ENCODE measurements at regions not wholly inside any gene's neighbourhood (a gene's known extent, or its start where the extent isn't known, plus 50 kb on each side); places are given as distances from the start of the nearest gene placed in this dataset.

DNA sequence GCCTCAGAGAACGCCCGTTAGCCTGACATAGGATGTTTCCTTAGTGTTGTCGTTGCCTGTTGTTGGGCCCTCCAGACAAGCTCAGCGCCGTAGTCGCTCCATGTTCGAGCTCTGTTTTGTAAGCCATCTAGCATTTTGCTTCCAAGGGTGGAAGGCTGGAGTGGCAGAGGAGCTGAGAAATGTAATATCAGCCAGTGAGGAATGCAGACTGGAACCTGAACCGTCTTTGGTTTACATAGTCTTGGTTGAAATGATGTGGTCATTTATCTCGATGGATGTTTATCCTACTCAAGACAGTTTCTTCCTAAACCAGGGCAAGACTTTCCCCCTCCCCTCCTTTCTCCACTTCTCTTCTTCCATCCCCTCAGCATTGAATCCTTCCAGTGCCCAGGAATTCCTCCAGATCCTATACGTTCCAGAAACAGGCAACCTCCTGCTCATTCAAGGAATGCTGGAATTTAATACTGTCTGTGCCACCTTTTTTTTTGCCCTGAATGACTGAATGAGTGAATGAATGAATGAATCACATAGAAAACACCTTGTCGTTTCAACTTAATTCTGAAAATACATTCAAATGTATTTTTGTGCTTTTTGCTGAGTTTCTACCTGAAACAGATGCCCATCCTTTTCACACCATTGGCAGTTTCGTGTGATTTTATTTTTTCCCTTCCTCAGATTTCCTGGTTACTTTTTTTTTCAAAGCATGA is 109.5 kb upstream of the MBNL2 start:
- no peak for DNase-seq
- Mint-ChIP-seq H3K27ac (no peak overlapping the region), H3K9me3 (ENCODE audit: low read depth) (no peaks in the 10 kb centered on the region), H3K4me3 (no peak overlapping the region), H3K27me3 (peaks cover 20% of the 10 kb centered on the region), H3K36me3 (ENCODE audit: low read depth) (no peaks in the 10 kb centered on the region), H3K4me1 (peaks cover 18% of the 10 kb centered on the region)
- ChIA-PET POLR2A (no interaction called here), CTCF (interaction anchor here (0.7 to 9.1 kb wide), 4 partner anchors 113 to 796 kb away, joined by 3 to 152 read pairs (median 40); no protein-coding TSS in a partner anchor)
- no peak for ATAC-seq
- intact Hi-C loops (cut with DNase I, micrococcal nuclease), result loop anchor here (5.0 to 10.0 kb wide), 2 partner anchors 100 to 462 kb away; no protein-coding TSS in a partner anchor

DNA sequence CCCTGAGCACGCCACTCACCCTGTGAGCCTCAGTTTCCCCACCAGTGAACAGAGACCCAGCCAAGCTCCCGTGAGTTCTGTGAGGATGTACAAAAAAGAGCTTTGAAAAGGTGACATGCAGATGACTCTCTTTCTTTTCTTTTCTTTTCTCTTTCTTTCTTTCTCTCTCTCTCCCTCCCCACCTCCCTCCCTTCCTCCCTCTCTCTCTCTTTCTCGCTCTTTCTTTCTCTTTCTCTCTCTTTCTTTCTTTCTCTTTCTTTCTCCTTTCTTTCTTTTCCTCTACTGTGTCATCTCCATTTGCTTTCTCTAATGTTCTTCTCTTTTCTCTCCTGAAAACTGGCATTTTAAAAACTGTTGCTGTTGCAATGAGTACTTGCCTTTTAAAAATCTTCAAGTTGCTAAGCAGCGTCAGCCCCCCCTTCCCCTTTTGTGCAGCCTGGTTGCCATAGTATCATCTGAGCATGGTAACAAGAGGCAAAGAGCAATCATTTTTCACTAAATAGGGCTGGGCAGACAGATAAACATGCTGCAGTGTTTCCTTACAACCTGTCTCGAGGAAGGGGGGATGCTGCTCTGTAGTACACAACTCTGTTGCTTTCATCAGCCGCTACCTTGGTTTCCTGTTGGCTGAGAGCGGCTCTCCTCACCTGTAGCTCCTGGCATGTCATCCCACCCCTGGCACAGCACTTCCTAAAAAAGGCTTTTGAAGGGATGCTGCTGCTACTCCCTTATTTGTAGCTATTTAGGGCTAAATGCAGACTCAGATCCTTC is 108.7 kb upstream of the MBNL2 start:
- DNase-seq (no peak), ATAC-seq (no peak)
- no peaks in the 10 kb centered on the region for H3K9me3 Mint-ChIP-seq (ENCODE audit: low read depth)
- ChIA-PET POLR2A (no interaction called here), CTCF (interaction anchor here (0.7 to 9.1 kb wide), 4 partner anchors 10 to 795 kb away, joined by 3 to 152 read pairs (median 40); no protein-coding TSS in a partner anchor)
- H3K36me3 Mint-ChIP-seq (ENCODE audit: low read depth), result no peaks in the 10 kb centered on the region
- peaks cover 25% of the 10 kb centered on the region for H3K27me3 Mint-ChIP-seq
- H3K4me3 Mint-ChIP-seq, result no peak overlapping the region
- H3K27ac Mint-ChIP-seq, result no peak overlapping the region
- H3K4me1 Mint-ChIP-seq, result peaks cover 18% of the 10 kb centered on the region
- intact Hi-C loops (cut with DNase I, micrococcal nuclease), result loop anchor here (5.0 to 10.0 kb wide), 2 partner anchors 99 to 461 kb away; no protein-coding TSS in a partner anchor

DNA sequence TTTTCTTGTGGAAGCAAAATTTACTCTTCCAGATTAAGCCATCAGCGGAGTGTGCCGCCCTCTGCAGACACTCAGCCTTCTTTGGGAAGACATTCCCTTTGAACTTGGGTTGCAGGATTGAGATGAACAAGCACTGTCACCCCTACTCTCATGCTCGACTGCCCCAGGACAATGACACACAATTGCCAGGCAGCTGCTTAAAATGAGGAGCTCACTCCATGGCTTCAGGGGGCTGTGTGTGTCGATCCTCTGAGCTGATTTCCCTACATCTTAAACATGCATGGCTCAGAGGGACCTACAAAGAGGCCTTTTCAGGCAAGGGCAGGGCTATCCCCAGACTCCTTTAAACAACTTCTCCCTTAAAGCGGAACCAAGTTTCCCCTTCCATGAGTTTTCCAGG is 107.5 kb upstream of the MBNL2 start:
- POLR2A ChIA-PET, result no interaction called here
- H3K4me3 Mint-ChIP-seq, result no peak overlapping the region

DNA sequence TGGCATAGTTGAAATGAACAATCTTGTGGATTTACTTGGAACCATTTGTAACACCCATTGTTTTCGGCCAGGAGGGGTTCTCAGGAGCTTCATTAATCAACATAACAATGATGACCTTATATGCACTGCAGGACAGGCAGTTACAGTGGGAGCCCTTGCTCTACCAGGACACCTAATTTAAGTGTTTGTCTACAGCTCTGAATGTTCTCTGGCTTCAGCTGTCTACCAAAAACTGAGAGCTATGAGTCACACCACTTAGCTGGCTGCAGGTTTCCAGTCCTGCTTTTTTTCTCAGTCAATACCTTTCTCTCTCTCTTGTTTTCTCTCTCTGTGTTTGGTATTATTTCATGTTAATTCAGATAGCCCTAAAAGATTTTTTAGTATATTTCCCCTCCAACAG is 105.4 kb upstream of the MBNL2 start:
- peak; percentile 21 for DNase-seq
- H3K4me1 Mint-ChIP-seq, result peaks cover 18% of the 10 kb centered on the region
- no peaks in the 10 kb centered on the region for H3K36me3 Mint-ChIP-seq (ENCODE audit: low read depth)
- no peak overlapping the region for H3K4me3 Mint-ChIP-seq
- peak; percentile 76 for ATAC-seq
- intact Hi-C loops (cut with DNase I, micrococcal nuclease), result loop anchor here in 1 of 2 experiments (10.0 kb wide), 1 partner anchor 458 kb away; no protein-coding TSS in a partner anchor
- H3K27me3 Mint-ChIP-seq, result peaks cover 33% of the 10 kb centered on the region
- CTCF ChIA-PET, result interaction anchor here (0.8 to 1.5 kb wide), 2 partner anchors 8 to 75 kb away, joined by 3 to 4 read pairs; no protein-coding TSS in a partner anchor
- H3K9me3 Mint-ChIP-seq (ENCODE audit: low read depth), result no peaks in the 10 kb centered on the region
- POLR2A ChIA-PET, result no interaction called here
- H3K27ac Mint-ChIP-seq, result no peak overlapping the region

More for the DNA sequence above, 107.5 kb upstream of the MBNL2 start:
- DNase-seq (no peak), ATAC-seq (no peak)
- H3K27me3 Mint-ChIP-seq, result peaks cover 28% of the 10 kb centered on the region
- H3K4me1 Mint-ChIP-seq, result peaks cover 18% of the 10 kb centered on the region
- intact Hi-C loops (cut with DNase I, micrococcal nuclease), result loop anchor here (5.0 to 10.0 kb wide), 2 partner anchors 98 to 460 kb away; no protein-coding TSS in a partner anchor
- CTCF ChIA-PET, result interaction anchor here (0.7 to 9.1 kb wide), 5 partner anchors 11 to 243 kb away, joined by 3 to 152 read pairs (median 3); no protein-coding TSS in a partner anchor
- no peak overlapping the region for H3K27ac Mint-ChIP-seq
- H3K36me3 Mint-ChIP-seq (ENCODE audit: low read depth), result no peaks in the 10 kb centered on the region
- no peaks in the 10 kb centered on the region for H3K9me3 Mint-ChIP-seq (ENCODE audit: low read depth)

DNA sequence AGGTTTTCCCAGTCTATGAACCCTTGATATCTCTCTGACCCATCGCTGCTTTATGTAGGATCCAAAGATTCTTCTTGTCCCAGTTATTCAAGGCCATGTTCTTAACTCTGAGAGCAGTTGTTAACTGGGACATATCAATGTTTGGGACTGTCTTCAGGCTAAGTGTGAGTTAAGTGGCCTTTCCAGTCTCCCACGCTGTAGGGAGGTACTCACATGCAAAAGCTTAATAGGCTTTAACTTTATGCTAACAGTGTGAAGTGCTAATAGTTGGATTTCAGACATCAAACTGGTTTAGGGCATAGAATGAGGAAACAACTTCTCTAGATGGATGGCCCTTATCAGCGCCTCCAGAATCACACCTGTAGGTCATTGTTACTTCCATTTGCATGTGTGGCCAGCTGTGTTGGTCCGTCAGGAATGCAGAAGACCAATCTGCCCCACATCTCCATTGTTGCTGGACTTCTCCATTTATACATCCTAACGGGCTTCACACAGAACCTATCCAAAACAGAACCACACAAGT is 104.7 kb upstream of the MBNL2 start:
- Mint-ChIP-seq H3K4me3 (no peak overlapping the region), H3K27me3 (peaks cover 35% of the 10 kb centered on the region), H3K36me3 (ENCODE audit: low read depth) (no peaks in the 10 kb centered on the region), H3K4me1 (peaks cover 19% of the 10 kb centered on the region), H3K27ac (no peak overlapping the region), H3K9me3 (ENCODE audit: low read depth) (no peaks in the 10 kb centered on the region)
- ATAC-seq (no peak), DNase-seq (no peak)
- CTCF ChIA-PET, result interaction anchor here (0.8 to 1.5 kb wide), 3 partner anchors 8 to 105 kb away, joined by 3 to 4 read pairs (median 3); partner anchors contain the start of gene MBNL2
- POLR2A ChIA-PET, result no interaction called here
- intact Hi-C loops (cut with DNase I, micrococcal nuclease), result loop anchor here in 1 of 2 experiments (10.0 kb wide), 1 partner anchor 457 kb away; no protein-coding TSS in a partner anchor

DNA sequence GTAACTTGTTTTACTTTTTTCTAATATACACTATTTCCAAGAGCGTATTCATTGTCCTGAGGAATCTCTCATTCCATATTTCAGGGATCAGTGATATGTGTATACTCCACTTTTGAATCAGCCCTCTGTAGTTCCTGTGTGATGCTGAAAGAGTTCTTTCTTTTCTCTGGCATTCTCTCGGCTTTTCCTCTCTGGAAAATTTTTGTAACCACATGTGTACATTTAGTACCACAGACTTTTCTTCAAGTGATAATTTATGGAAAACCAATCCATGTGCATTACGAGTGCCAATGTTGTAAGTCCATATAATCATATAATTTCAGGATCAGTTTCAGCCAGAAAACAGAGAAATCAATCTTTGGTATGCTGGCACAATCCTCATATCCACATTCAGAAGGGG is 102.2 kb upstream of the MBNL2 start:
- no peak for DNase-seq
- Mint-ChIP-seq H3K4me3 (no peak overlapping the region), H3K4me1 (peaks cover 18% of the 10 kb centered on the region), H3K27ac (no peak overlapping the region), H3K27me3 (peaks cover 39% of the 10 kb centered on the region), H3K9me3 (ENCODE audit: low read depth) (no peaks in the 10 kb centered on the region), H3K36me3 (ENCODE audit: low read depth) (no peaks in the 10 kb centered on the region)
- ATAC-seq, result no peak
- intact Hi-C loops (cut with DNase I, micrococcal nuclease), result loop anchor here in 1 of 2 experiments (10.0 kb wide), 1 partner anchor 455 kb away; no protein-coding TSS in a partner anchor
- POLR2A ChIA-PET, result no interaction called here
- CTCF ChIA-PET, result interaction anchor here (2.5 kb wide), 1 partner anchor 10 kb away, joined by 6 read pairs; no protein-coding TSS in a partner anchor

DNA sequence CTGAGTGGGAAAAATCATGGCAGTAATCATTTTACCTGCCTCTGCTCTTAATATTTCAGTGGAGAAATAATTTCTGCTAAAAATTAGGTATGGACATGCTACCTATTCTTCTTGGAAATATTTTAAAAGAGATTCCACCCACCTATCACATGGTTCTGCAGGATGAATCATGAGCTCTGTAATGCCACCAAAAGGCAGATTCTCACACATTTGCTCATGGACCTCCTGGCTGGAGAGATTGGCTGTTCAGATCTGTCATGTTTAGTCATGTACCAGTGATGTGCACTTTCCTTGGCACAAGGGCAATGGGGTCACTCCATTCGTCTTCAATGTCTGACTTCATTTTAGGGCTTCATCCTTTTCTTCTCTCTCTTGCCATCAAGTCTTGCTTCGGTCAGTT is 101.8 kb upstream of the MBNL2 start:
- Mint-ChIP-seq H3K27me3 (peaks cover 37% of the 10 kb centered on the region), H3K27ac (no peak overlapping the region), H3K9me3 (ENCODE audit: low read depth) (no peaks in the 10 kb centered on the region), H3K36me3 (ENCODE audit: low read depth) (no peaks in the 10 kb centered on the region), H3K4me1 (peaks cover 22% of the 10 kb centered on the region), H3K4me3 (no peak overlapping the region)
- ATAC-seq (peak; percentile 70), DNase-seq (peak; percentile 45)
- CTCF ChIA-PET, result interaction anchor here (2.5 kb wide), 1 partner anchor 11 kb away, joined by 6 read pairs; no protein-coding TSS in a partner anchor
- intact Hi-C loops (cut with DNase I, micrococcal nuclease), result no loop called here
- POLR2A ChIA-PET, result no interaction called here

DNA sequence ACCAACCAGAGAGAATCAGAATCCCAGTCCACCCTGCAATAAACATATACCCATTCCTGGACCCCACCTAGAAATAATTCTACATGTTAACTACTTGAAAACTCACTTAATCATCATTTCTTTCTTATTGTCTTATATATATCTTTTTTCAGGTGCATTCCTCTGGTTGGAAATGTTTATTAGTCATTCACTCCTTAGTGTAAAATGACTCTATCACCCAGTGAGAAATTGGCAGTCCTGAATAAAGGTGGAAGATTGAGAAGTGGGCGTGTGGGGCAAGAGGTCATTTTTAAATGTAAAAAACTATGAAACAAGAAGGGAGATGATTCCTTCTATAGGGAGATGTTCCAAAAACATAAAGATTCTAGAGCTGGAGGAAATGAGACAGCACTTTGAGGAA is 101.2 kb upstream of the MBNL2 start:
- Mint-ChIP-seq H3K4me1 (peaks cover 29% of the 10 kb centered on the region), H3K27me3 (peaks cover 39% of the 10 kb centered on the region), H3K36me3 (ENCODE audit: low read depth) (no peaks in the 10 kb centered on the region), H3K4me3 (no peak overlapping the region), H3K27ac (no peak overlapping the region), H3K9me3 (ENCODE audit: low read depth) (no peaks in the 10 kb centered on the region)
- CTCF ChIA-PET, result interaction anchor here (2.5 kb wide), 1 partner anchor 11 kb away, joined by 6 read pairs; no protein-coding TSS in a partner anchor
- POLR2A ChIA-PET, result no interaction called here
- intact Hi-C loops (cut with DNase I, micrococcal nuclease), result no loop called here
- no peak for ATAC-seq
- no peak for DNase-seq

DNA sequence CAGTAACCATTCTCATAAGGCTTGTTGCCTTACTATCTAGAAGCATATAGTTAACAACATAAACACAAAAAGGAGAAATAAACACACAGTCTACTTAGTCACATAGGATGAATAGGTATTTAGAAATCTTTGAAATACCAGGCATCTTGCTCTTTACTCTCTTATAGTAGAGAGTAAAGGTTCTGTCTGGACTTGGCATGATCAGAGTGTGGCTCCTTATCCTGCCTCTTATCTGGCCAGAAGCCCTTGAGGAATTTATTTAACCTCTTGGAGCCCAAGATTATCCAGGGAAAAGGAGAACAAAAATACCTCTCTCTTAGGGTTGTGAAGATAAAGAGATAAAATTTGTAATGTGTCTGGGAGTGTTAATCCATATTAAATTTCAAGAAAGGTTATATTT is 100.2 kb upstream of the MBNL2 start:
- no peaks in the 10 kb centered on the region for H3K36me3 Mint-ChIP-seq (ENCODE audit: low read depth)
- DNase-seq, result no peak
- no peak for ATAC-seq
- CTCF ChIA-PET, result no interaction called here
- H3K4me3 Mint-ChIP-seq, result no peak overlapping the region
- POLR2A ChIA-PET, result no interaction called here
- H3K27ac Mint-ChIP-seq, result no peak overlapping the region
- peaks cover 33% of the 10 kb centered on the region for H3K4me1 Mint-ChIP-seq
- no peaks in the 10 kb centered on the region for H3K9me3 Mint-ChIP-seq (ENCODE audit: low read depth)
- H3K27me3 Mint-ChIP-seq, result peaks cover 34% of the 10 kb centered on the region
- intact Hi-C loops (cut with DNase I, micrococcal nuclease), result no loop called here

DNA sequence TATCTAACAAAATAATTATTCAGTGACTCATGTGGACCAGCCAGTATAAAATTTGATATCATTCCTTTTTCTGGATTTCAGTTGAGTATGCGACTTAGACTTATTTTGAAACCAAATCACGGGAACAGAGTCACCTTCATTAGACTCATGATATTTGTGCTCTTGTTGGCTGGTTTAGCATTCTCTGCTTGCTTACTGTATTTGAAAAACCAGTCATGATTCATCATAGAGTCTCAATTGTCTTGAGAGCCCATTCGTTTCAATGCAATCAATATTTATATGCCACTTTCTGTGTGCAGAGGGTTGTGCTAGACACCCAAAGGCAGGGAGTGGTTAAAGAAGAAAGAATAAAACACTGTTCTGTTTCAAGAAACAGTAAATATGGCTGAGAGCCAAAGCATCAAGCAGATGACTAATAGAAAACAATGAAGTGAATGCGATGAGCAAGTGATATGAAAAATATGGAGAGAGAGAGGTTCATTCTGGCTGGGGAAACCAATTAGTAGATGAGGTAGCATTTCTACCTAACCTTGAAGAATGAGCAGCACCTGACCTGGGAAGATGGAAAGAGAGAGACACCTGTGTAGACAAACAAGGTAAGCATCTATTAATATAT is 99.6 kb upstream of the MBNL2 start:
- Mint-ChIP-seq H3K4me3 (no peak overlapping the region), H3K27ac (no peak overlapping the region), H3K4me1 (peaks cover 36% of the 10 kb centered on the region), H3K36me3 (ENCODE audit: low read depth) (no peaks in the 10 kb centered on the region), H3K27me3 (peaks cover 37% of the 10 kb centered on the region), H3K9me3 (ENCODE audit: low read depth) (no peaks in the 10 kb centered on the region)
- ATAC-seq (no peak), DNase-seq (no peak)
- intact Hi-C loops (cut with DNase I, micrococcal nuclease), result no loop called here
- ChIA-PET CTCF (interaction anchor here (0.6 to 3.8 kb wide), 2 partner anchors 13 to 491 kb away, joined by 3 to 24 read pairs; no protein-coding TSS in a partner anchor), POLR2A (no interaction called here)

DNA sequence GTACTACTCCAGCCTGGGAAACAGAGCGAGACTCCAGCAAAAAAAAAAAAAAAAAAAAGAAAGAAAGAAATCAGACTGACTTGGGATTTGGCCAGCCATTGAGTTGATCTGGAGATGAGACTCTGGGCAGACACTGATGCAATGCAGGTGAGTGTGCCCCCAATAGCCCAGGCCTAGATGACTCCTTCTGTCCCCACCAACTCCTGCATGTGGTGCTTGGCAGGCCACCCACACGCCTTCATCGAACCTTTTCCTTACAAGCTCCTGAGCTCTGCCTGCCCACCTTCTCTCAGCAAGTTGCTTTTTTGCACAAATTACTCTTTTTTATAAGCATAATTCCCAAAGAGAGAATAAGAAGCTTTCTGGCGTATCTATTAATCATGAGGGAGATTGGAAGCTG is 97.9 kb upstream of the MBNL2 start:
- DNase-seq (no peak), ATAC-seq (no peak)
- Mint-ChIP-seq H3K9me3 (ENCODE audit: low read depth) (no peaks in the 10 kb centered on the region), H3K4me1 (peaks cover 36% of the 10 kb centered on the region), H3K36me3 (ENCODE audit: low read depth) (no peaks in the 10 kb centered on the region), H3K27me3 (peaks cover 33% of the 10 kb centered on the region), H3K27ac (no peak overlapping the region), H3K4me3 (no peak overlapping the region)
- CTCF ChIA-PET, result interaction anchor here (0.6 to 3.8 kb wide), 5 partner anchors 11 to 220 kb away, joined by 3 to 24 read pairs (median 5); no protein-coding TSS in a partner anchor
- intact Hi-C loops (cut with DNase I, micrococcal nuclease), result no loop called here
- POLR2A ChIA-PET, result no interaction called here
